Osteocyte (in vitro differentiated cells): ENCODE measurements at regions not wholly inside any gene's neighbourhood (a gene's known extent, or its start where the extent isn't known, plus 50 kb on each side); places are given as distances from the start of the nearest gene placed in this dataset.

ENCODE experiments used
- DNase-seq: peaks from one replicate; pipeline ENCODE4 v3.0.0; 2021; ENCODE audit warnings: mixed read lengths; ENCODE audit not compliant: unreplicated experiment; ENCODE audit errors: extremely low spot score
- H3K27ac Mint-ChIP-seq: one replicate; pipeline ENCODE4 v1.8.0; 2021; ENCODE audit warnings: mild to moderate bottlenecking, mixed read lengths; ENCODE audit not compliant: unreplicated experiment
- H3K27me3 Mint-ChIP-seq: one replicate; pipeline ENCODE4 v1.8.0; 2021; ENCODE audit warnings: mixed read lengths; ENCODE audit not compliant: unreplicated experiment
- H3K36me3 Mint-ChIP-seq: one replicate; pipeline ENCODE4 v1.8.0; 2021; ENCODE audit warnings: mixed read lengths; ENCODE audit not compliant: unreplicated experiment
- H3K4me1 Mint-ChIP-seq: one replicate; pipeline ENCODE4 v1.8.0; 2021; ENCODE audit warnings: mixed read lengths; ENCODE audit not compliant: unreplicated experiment
- H3K4me3 Mint-ChIP-seq: one replicate; pipeline ENCODE4 v1.8.0; 2021; ENCODE audit warnings: mild to moderate bottlenecking, moderate library complexity, mixed read lengths; ENCODE audit not compliant: unreplicated experiment
- H3K9me3 Mint-ChIP-seq: one replicate; pipeline ENCODE4 v1.8.0; 2021; ENCODE audit warnings: mixed read lengths; ENCODE audit not compliant: unreplicated experiment
- TF ChIP-seq, protein P1 (sequence below): fragments of 200-600 bp; sonication (generic); IDR thresholded peaks from 2 replicates; pipeline ENCODE4 v1.5.0; 2021; ENCODE audit warnings: antibody characterized with exemption, mild to moderate bottlenecking, moderate library complexity

GRCh38 chr4:112001041-112001440 lies 144.2 kb upstream of the FAM241A start:
- Mint-ChIP-seq H3K4me3 (no peak overlapping the region), H3K4me1 (no peaks in the 10 kb centered on the region), H3K27ac (no peak overlapping the region), H3K9me3 (no peaks in the 10 kb centered on the region), H3K27me3 (no peaks in the 10 kb centered on the region), H3K36me3 (no peaks in the 10 kb centered on the region)
- DNase-seq = no peak
- TF ChIP-seq, protein P1, sequence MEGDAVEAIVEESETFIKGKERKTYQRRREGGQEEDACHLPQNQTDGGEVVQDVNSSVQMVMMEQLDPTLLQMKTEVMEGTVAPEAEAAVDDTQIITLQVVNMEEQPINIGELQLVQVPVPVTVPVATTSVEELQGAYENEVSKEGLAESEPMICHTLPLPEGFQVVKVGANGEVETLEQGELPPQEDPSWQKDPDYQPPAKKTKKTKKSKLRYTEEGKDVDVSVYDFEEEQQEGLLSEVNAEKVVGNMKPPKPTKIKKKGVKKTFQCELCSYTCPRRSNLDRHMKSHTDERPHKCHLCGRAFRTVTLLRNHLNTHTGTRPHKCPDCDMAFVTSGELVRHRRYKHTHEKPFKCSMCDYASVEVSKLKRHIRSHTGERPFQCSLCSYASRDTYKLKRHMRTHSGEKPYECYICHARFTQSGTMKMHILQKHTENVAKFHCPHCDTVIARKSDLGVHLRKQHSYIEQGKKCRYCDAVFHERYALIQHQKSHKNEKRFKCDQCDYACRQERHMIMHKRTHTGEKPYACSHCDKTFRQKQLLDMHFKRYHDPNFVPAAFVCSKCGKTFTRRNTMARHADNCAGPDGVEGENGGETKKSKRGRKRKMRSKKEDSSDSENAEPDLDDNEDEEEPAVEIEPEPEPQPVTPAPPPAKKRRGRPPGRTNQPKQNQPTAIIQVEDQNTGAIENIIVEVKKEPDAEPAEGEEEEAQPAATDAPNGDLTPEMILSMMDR = no peak

- TF ChIP-seq, protein P1 = no peak
- DNase-seq = no peak
- no peak overlapping the region for H3K27ac Mint-ChIP-seq
- no peaks in the 10 kb centered on the region for H3K27me3 Mint-ChIP-seq
- no peaks in the 10 kb centered on the region for H3K36me3 Mint-ChIP-seq
- H3K4me3 Mint-ChIP-seq = no peak overlapping the region
- no peaks in the 10 kb centered on the region for H3K9me3 Mint-ChIP-seq
- H3K4me1 Mint-ChIP-seq = no peaks in the 10 kb centered on the region
These were observed 143.0 kb upstream of the FAM241A start for GRCh38 chr4:112002248-112002661.

- H3K27me3 Mint-ChIP-seq = no peaks in the 10 kb centered on the region
- no peaks in the 10 kb centered on the region for H3K9me3 Mint-ChIP-seq
These were observed 141.9 kb upstream of the FAM241A start for GRCh38 chr4:112003231-112003907.

GRCh38 chr4:112005027-112005426 lies 140.2 kb upstream of the FAM241A start:
- Mint-ChIP-seq H3K27ac (no peak overlapping the region), H3K36me3 (no peaks in the 10 kb centered on the region), H3K9me3 (no peaks in the 10 kb centered on the region), H3K4me1 (no peaks in the 10 kb centered on the region), H3K4me3 (no peak overlapping the region), H3K27me3 (peaks cover under 1% of the 10 kb centered on the region)
- DNase-seq = no peak
- TF ChIP-seq, protein P1 = no peak

More at GRCh38 chr4:112003231-112003907, 141.9 kb upstream of the FAM241A start:
- Mint-ChIP-seq H3K4me1 (no peaks in the 10 kb centered on the region), H3K4me3 (no peak overlapping the region), H3K27ac (no peak overlapping the region), H3K36me3 (no peaks in the 10 kb centered on the region)
- TF ChIP-seq, protein P1 = no peak
- no peak for DNase-seq

GRCh38 chr4:112007391-112007790 lies 137.9 kb upstream of the FAM241A start:
- Mint-ChIP-seq H3K36me3 (no peaks in the 10 kb centered on the region), H3K27me3 (peaks cover 3% of the 10 kb centered on the region), H3K4me3 (no peak overlapping the region), H3K9me3 (no peaks in the 10 kb centered on the region), H3K4me1 (no peaks in the 10 kb centered on the region), H3K27ac (no peak overlapping the region)
- TF ChIP-seq, protein P1 = no peak
- no peak for DNase-seq
